Fibroblast of the aortic adventitia (primary cell): ENCODE measurements at regions not wholly inside any gene's neighbourhood (a gene's known extent, or its start where the extent isn't known, plus 50 kb on each side); places are given as distances from the start of the nearest gene placed in this dataset.

Source experiments
- DNase-seq: peaks from one replicate; pipeline ENCODE4 v3.0.0-alpha.2; 2010; ENCODE audit warnings: low read depth
- H3K4me3 ChIP-seq: 2 replicates; pipeline ENCODE4 v1.5.1; 2011; ENCODE audit warnings: low read depth, mild to moderate bottlenecking, control low read depth, low read length, moderate library complexity
- CTCF ChIP-seq: IDR thresholded peaks from 2 replicates; pipeline ENCODE4 v1.5.1; 2011; ENCODE audit warnings: mild to moderate bottlenecking, low read length, control low read depth, inconsistent platforms; ENCODE audit not compliant: insufficient read depth

GRCh38 chr2:7951001-7951400, 730.9 kb upstream of the ID2 start:
- no peak for DNase-seq
- H3K4me3 ChIP-seq: no peak overlapping the region
- TF ChIP-seq CTCF: no peak

GRCh38 chr2:7951490-7951889, 730.4 kb upstream of the ID2 start:
- DNase-seq: no peak
- no peak overlapping the region for H3K4me3 ChIP-seq
- TF ChIP-seq CTCF: no peak

GRCh38 chr2:7952046-7952745, 729.7 kb upstream of the ID2 start:
- DNase-seq: no peak

GRCh38 chr2:7953195-7953594, 728.7 kb upstream of the ID2 start:
- no peak for DNase-seq
- TF ChIP-seq CTCF: no peak
- H3K4me3 ChIP-seq: no peak overlapping the region

More at GRCh38 chr2:7952046-7952745, 729.7 kb upstream of the ID2 start:
- no peak for TF ChIP-seq CTCF
- H3K4me3 ChIP-seq: no peak overlapping the region

GRCh38 chr2:7954234-7954633, 727.6 kb upstream of the ID2 start:
- no peak for TF ChIP-seq CTCF

GRCh38 chr2:7956126-7956689, 725.6 kb upstream of the ID2 start:
- no peak overlapping the region for H3K4me3 ChIP-seq

More at GRCh38 chr2:7954234-7954633, 727.6 kb upstream of the ID2 start:
- no peak for DNase-seq
- no peak overlapping the region for H3K4me3 ChIP-seq

More at GRCh38 chr2:7956126-7956689, 725.6 kb upstream of the ID2 start:
- TF ChIP-seq CTCF: no peak
- peak; percentile 42 for DNase-seq
